CD14-positive monocyte (primary cell): ENCODE measurements at regions not wholly inside any gene's neighbourhood (a gene's known extent, or its start where the extent isn't known, plus 50 kb on each side); places are given as distances from the start of the nearest gene placed in this dataset.

Experiments used
- DNase-seq, 3 donors: peaks; one replicate each; pipeline ENCODE4 v3.0.0-alpha.2; 2011 to 2022
- H2AFZ ChIP-seq: 2 replicates; pipeline ENCODE4 v1.6.0; 2012; ENCODE audit warnings: mild to moderate bottlenecking, low read depth, low read length, inconsistent platforms; ENCODE audit not compliant: insufficient read depth, poor library complexity, severe bottlenecking
- H3K27ac ChIP-seq, 2 donors: 1 replicate in 1 of 2; 2 replicates in 1 of 2; pipeline ENCODE4 v1.5.1; 2012 to 2013; ENCODE audit warnings: low read length in 2 of 2, control low read depth in 1 of 2, inconsistent platforms in 1 of 2, low read depth in 1 of 2, mild to moderate bottlenecking in 1 of 2
- H3K27me3 ChIP-seq, 2 donors: one replicate each; pipeline versions ENCODE4 v1.6.0 to v1.6.1; 2011 to 2013; ENCODE audit warnings: low read length in 2 of 2; ENCODE audit not compliant: control insufficient read depth in 2 of 2, insufficient read depth in 2 of 2
- H3K36me3 ChIP-seq, 2 donors: replicated peaks in 1 of 2; 1 replicate in 1 of 2; 2 replicates in 1 of 2; pipeline versions ENCODE4 v1.5.1 to v1.6.1; 2012 to 2013; ENCODE audit warnings: low read length in 2 of 2, control low read depth in 1 of 2, inconsistent platforms in 1 of 2, mild to moderate bottlenecking in 1 of 2; ENCODE audit not compliant: insufficient read depth in 2 of 2, control insufficient read depth in 1 of 2
- H3K4me1 ChIP-seq, 2 donors: 1 replicate in 1 of 2; 2 replicates in 1 of 2; pipeline versions ENCODE4 v1.5.1 to v1.6.1; 2012 to 2013; ENCODE audit warnings: low read length in 2 of 2, control low read depth in 1 of 2, inconsistent platforms in 1 of 2, mild to moderate bottlenecking in 1 of 2, moderate library complexity in 1 of 2; ENCODE audit not compliant: insufficient read depth in 2 of 2, control insufficient read depth in 1 of 2
- H3K4me2 ChIP-seq: replicated peaks from 2 replicates; pipeline ENCODE3; 2012; ENCODE audit warnings: low read length, moderate library complexity, mild to moderate bottlenecking; ENCODE audit not compliant: poor library complexity, severe bottlenecking; ENCODE audit errors: extremely low read depth
- H3K4me3 ChIP-seq, 3 experiments: fragments of 200-600 bp in 1 of 3; sonication (generic) in 1 of 3; replicated peaks in 1 of 3; 1 replicate in 2 of 3; 2 replicates in 1 of 3; pipeline ENCODE4 v1.5.1; 2011 to 2013; ENCODE audit warnings: low read length in 3 of 3, mild to moderate bottlenecking in 3 of 3, control low read depth in 2 of 3, low read depth in 2 of 3, inconsistent platforms in 1 of 3, moderate library complexity in 1 of 3
- H3K79me2 ChIP-seq: 2 replicates; pipeline ENCODE4 v1.6.0; 2012; ENCODE audit warnings: mild to moderate bottlenecking, control low read depth, inconsistent platforms, low read length, moderate library complexity; ENCODE audit not compliant: insufficient read depth
- H3K9ac ChIP-seq: 2 replicates; pipeline ENCODE4 v1.6.0; 2017; ENCODE audit warnings: low read length, mild to moderate bottlenecking; ENCODE audit not compliant: insufficient read depth, poor library complexity, severe bottlenecking
- H3K9me3 ChIP-seq, 2 donors: replicated peaks in 1 of 2; 1 replicate in 1 of 2; 2 replicates in 1 of 2; pipeline versions ENCODE4 v1.5.1 to v1.6.1; 2012 to 2013; ENCODE audit warnings: low read length in 2 of 2, control low read depth in 1 of 2; ENCODE audit not compliant: control insufficient read depth in 1 of 2, insufficient read depth in 1 of 2
- H4K20me1 ChIP-seq: 2 replicates; pipeline ENCODE4 v1.6.0; 2012; ENCODE audit warnings: mild to moderate bottlenecking, low read length, control low read depth, moderate library complexity; ENCODE audit not compliant: insufficient read depth
- H3K27ac Mint-ChIP-seq, 7 donors: one replicate each; pipeline ENCODE4 v1.8.0; 2020; ENCODE audit warnings: mild to moderate bottlenecking in 7 of 7, mixed read lengths in 7 of 7, moderate library complexity in 6 of 7, inconsistent platforms in 2 of 7
- H3K27me3 Mint-ChIP-seq, 3 donors: one replicate each; pipeline ENCODE4 v1.8.0; 2021 to 2022; ENCODE audit warnings: low read depth in 3 of 3, mild to moderate bottlenecking in 3 of 3, mixed read lengths in 3 of 3, moderate library complexity in 3 of 3, inconsistent platforms in 1 of 3
- H3K36me3 Mint-ChIP-seq, 2 donors: one replicate each; pipeline ENCODE4 v1.8.0; 2020; ENCODE audit warnings: mixed read lengths in 2 of 2, inconsistent platforms in 1 of 2, mild to moderate bottlenecking in 1 of 2
- H3K4me1 Mint-ChIP-seq: one replicate; pipeline ENCODE4 v1.8.0; 2020; ENCODE audit warnings: mild to moderate bottlenecking, mixed read lengths
- H3K4me3 Mint-ChIP-seq, 2 donors: one replicate each; pipeline ENCODE4 v1.8.0; 2020; ENCODE audit warnings: mild to moderate bottlenecking in 2 of 2, mixed read lengths in 2 of 2, moderate library complexity in 1 of 2
- H3K9me3 Mint-ChIP-seq, 7 donors: one replicate each; pipeline ENCODE4 v1.8.0; 2020 to 2022; ENCODE audit warnings: mixed read lengths in 7 of 7, mild to moderate bottlenecking in 6 of 7, moderate library complexity in 6 of 7, inconsistent platforms in 2 of 7
- intact Hi-C, 2 donors: fragments of 100-400 bp; cut with micrococcal nuclease; formaldehyde crosslinking; loops; one replicate each; pipeline versions ENCODE4 v1.15.0 to v1.15.1; 2023
- TF ChIP-seq, protein P1 (sequence below): fragments of 200-600 bp; IDR thresholded peaks from one replicate; pipeline ENCODE4 v1.8.0; 2022; ENCODE audit warnings: antibody characterized with exemption, mild to moderate bottlenecking

GRCh38 chr6:60671369-60671768, 1614.7 kb downstream of the KHDRBS2 start:
- no peaks in the 10 kb centered on the region for H3K4me1 ChIP-seq
- no peak overlapping the region for H2AFZ ChIP-seq
- no peaks in the 10 kb centered on the region for H3K4me1 Mint-ChIP-seq
- peaks cover 16 to 51% of the 10 kb centered on the region in 2 donors for H3K9me3 ChIP-seq
- H3K9ac ChIP-seq = no peak overlapping the region
- no peak overlapping the region for H3K4me3 ChIP-seq
- H3K4me2 ChIP-seq = no peak overlapping the region
- no peaks in the 10 kb centered on the region for H3K79me2 ChIP-seq
- H3K27ac Mint-ChIP-seq = no peak overlapping the region
- peaks cover 0 to 28% (median 8%) of the 10 kb centered on the region in 7 donors for H3K9me3 Mint-ChIP-seq
- no peak for DNase-seq
- H3K36me3 ChIP-seq = no peaks in the 10 kb centered on the region
- peaks cover 0 to 1% (median 0%) of the 10 kb centered on the region in 3 donors for H3K27me3 Mint-ChIP-seq
- TF ChIP-seq, protein P1, sequence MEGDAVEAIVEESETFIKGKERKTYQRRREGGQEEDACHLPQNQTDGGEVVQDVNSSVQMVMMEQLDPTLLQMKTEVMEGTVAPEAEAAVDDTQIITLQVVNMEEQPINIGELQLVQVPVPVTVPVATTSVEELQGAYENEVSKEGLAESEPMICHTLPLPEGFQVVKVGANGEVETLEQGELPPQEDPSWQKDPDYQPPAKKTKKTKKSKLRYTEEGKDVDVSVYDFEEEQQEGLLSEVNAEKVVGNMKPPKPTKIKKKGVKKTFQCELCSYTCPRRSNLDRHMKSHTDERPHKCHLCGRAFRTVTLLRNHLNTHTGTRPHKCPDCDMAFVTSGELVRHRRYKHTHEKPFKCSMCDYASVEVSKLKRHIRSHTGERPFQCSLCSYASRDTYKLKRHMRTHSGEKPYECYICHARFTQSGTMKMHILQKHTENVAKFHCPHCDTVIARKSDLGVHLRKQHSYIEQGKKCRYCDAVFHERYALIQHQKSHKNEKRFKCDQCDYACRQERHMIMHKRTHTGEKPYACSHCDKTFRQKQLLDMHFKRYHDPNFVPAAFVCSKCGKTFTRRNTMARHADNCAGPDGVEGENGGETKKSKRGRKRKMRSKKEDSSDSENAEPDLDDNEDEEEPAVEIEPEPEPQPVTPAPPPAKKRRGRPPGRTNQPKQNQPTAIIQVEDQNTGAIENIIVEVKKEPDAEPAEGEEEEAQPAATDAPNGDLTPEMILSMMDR = no peak
- H3K4me3 Mint-ChIP-seq = no peak overlapping the region
- H4K20me1 ChIP-seq = no peaks in the 10 kb centered on the region
- intact Hi-C loops = no loop called here
- H3K27ac ChIP-seq = no peak overlapping the region
- no peaks in the 10 kb centered on the region for H3K27me3 ChIP-seq
- no peaks in the 10 kb centered on the region for H3K36me3 Mint-ChIP-seq

- H3K27me3 ChIP-seq = no peaks in the 10 kb centered on the region
- H3K9me3 Mint-ChIP-seq = peaks cover 0 to 30% (median 9%) of the 10 kb centered on the region in 7 donors
- no peaks in the 10 kb centered on the region for H3K79me2 ChIP-seq
- H2AFZ ChIP-seq = no peak overlapping the region
- intact Hi-C loops = no loop called here
- H3K27ac Mint-ChIP-seq = no peak overlapping the region
- no peaks in the 10 kb centered on the region for H3K4me1 ChIP-seq
- H3K4me2 ChIP-seq = no peak overlapping the region
- TF ChIP-seq, protein P1 = no peak
- H3K27me3 Mint-ChIP-seq = peaks cover 0 to 2% (median 1%) of the 10 kb centered on the region in 3 donors
- no peak overlapping the region for H3K27ac ChIP-seq
- no peaks in the 10 kb centered on the region for H4K20me1 ChIP-seq
- H3K9ac ChIP-seq = no peak overlapping the region
- DNase-seq = no peak
- H3K36me3 ChIP-seq = no peaks in the 10 kb centered on the region
- H3K9me3 ChIP-seq = peaks cover 15 to 49% of the 10 kb centered on the region in 2 donors
- no peaks in the 10 kb centered on the region for H3K36me3 Mint-ChIP-seq
- no peak overlapping the region for H3K4me3 ChIP-seq
- no peaks in the 10 kb centered on the region for H3K4me1 Mint-ChIP-seq
- H3K4me3 Mint-ChIP-seq = no peak overlapping the region
Observed at GRCh38 chr6:60670036-60670435, 1616.0 kb downstream of the KHDRBS2 start.
